HepG2 (cell line): ENCODE measurements at regions not wholly inside any gene's neighbourhood (a gene's known extent, or its start where the extent isn't known, plus 50 kb on each side); places are given as distances from the start of the nearest gene placed in this dataset.

Source experiments
- ATAC-seq: fragments of 200-7000 bp; cut with Tn5 transposase; 3 replicates; pipeline ENCODE4 v1.9.1; 2020; ENCODE audit warnings: mild to moderate bottlenecking, moderate library complexity
- BruUV-seq: library from RNA; stranded (reverse); fragments of 400-500 nt; replicated peaks from 2 replicates; lab custom pipeline; 2021; lab: Mats Ljungman, UMichigan
- CTCF ChIA-PET: fragments of 300-600 bp; formaldehyde crosslinking; extraction: SDS; loops from one replicate; lab custom pipeline; 2021; ENCODE audit warnings: low total read pairs, inconsistent platforms, low intra/inter-chr PET ratio; lab: Yijun Ruan, JAX
- POLR2A ChIA-PET: fragments of 350-600 bp; sonication (Branson Sonifier 250); formaldehyde crosslinking; loops from one replicate; lab custom pipeline; 2020; ENCODE audit warnings: antibody characterized with exemption, inconsistent platforms; lab: Yijun Ruan, JAX
- DNase-seq: peaks from one replicate; pipeline ENCODE4 v3.0.0-alpha.2; 2015; ENCODE audit warnings: low spot score
- FAIRE-seq: peaks from 3 replicates; lab custom pipeline; 2011; peaks lifted over from hg19 to GRCh38; lab: Jason Lieb, UNC
- H2AFZ ChIP-seq: one replicate; pipeline ENCODE4 v1.6.1; 2011; ENCODE audit warnings: low read length, inconsistent platforms
- H3K27ac ChIP-seq: fragments of 300-600 bp; 3 replicates; pipeline ENCODE4 v1.8.0; 2011; ENCODE audit warnings: mixed run types, mild to moderate bottlenecking, mixed read lengths, low read length, inconsistent platforms; ENCODE audit not compliant: insufficient read depth; ENCODE audit errors: extremely low read length
- H3K27me3 ChIP-seq, 2 experiments: fragments of 200-600 bp in 1 of 2; 2 replicates in 1 of 2; 3 replicates in 1 of 2; pipeline versions ENCODE4 v1.6.0 to v1.8.0; 2011; ENCODE audit warnings: low read length in 2 of 2, mild to moderate bottlenecking in 2 of 2, moderate library complexity in 2 of 2, inconsistent platforms in 1 of 2; ENCODE audit not compliant: insufficient read depth in 2 of 2, control insufficient read depth in 1 of 2
- H3K36me3 ChIP-seq, 2 experiments: fragments of 200-600 bp in 1 of 2; replicated peaks in 1 of 2; 2 replicates in 1 of 2; 3 replicates in 1 of 2; pipeline versions ENCODE4 v1.5.1 to v1.8.0; 2011; ENCODE audit warnings: low read length in 2 of 2, inconsistent platforms in 1 of 2; ENCODE audit not compliant: insufficient read depth in 2 of 2, control insufficient read depth in 1 of 2
- H3K4me1 ChIP-seq: 2 replicates; pipeline ENCODE4 v1.5.1; 2012; ENCODE audit warnings: low read length, inconsistent platforms; ENCODE audit not compliant: insufficient read depth
- H3K4me2 ChIP-seq: 2 replicates; pipeline ENCODE4 v1.6.0; 2011; ENCODE audit warnings: low read depth, low read length, inconsistent platforms
- H3K4me3 ChIP-seq, 3 experiments: fragments of 200-600 bp in 1 of 3; sonication (generic), shearing (Covaris generic) in 1 of 3; replicated peaks in 1 of 3; 2 replicates each; pipeline ENCODE4 v1.5.1; 2011 to 2016; ENCODE audit warnings: low read length in 3 of 3, inconsistent platforms in 2 of 3, low read depth in 2 of 3, mild to moderate bottlenecking in 2 of 3, control low read depth in 1 of 3, mixed read lengths in 1 of 3; ENCODE audit not compliant: insufficient read depth in 1 of 3
- H3K79me2 ChIP-seq: one replicate; pipeline ENCODE4 v1.6.1; 2011; ENCODE audit warnings: low read length, inconsistent platforms; ENCODE audit not compliant: insufficient read depth
- H3K9ac ChIP-seq: 2 replicates; pipeline ENCODE4 v1.6.0; 2011; ENCODE audit warnings: mild to moderate bottlenecking, low read depth, low read length, inconsistent platforms; ENCODE audit not compliant: insufficient read depth
- H3K9me3 ChIP-seq: 2 replicates; pipeline ENCODE4 v1.5.1; 2012; ENCODE audit warnings: mild to moderate bottlenecking, low read length
- H4K20me1 ChIP-seq: 2 replicates; pipeline ENCODE4 v1.6.0; 2011; ENCODE audit warnings: inconsistent platforms, mild to moderate bottlenecking, low read length, moderate library complexity; ENCODE audit not compliant: insufficient read depth
- ARHGAP35 ChIP-seq: sonication (generic); formaldehyde crosslinking; IDR thresholded peaks from 2 replicates; pipeline ENCODE4 v1.9.0; 2022; ENCODE audit warnings: mild to moderate bottlenecking, inconsistent platforms, moderate library complexity, missing genetic modification reagents, borderline replicate concordance
- DZIP1 ChIP-seq: sonication (generic); formaldehyde crosslinking; IDR thresholded peaks from 2 replicates; pipeline ENCODE4 v1.5.0; 2020; ENCODE audit warnings: mild to moderate bottlenecking, missing genetic modification reagents
- ESRRA ChIP-seq: sonication (generic); formaldehyde crosslinking; IDR thresholded peaks from 2 replicates; pipeline ENCODE4 v1.5.1; 2020; ENCODE audit warnings: mild to moderate bottlenecking, low read depth, missing genetic modification reagents
- HDAC1 ChIP-seq: sonication (generic); formaldehyde crosslinking; IDR thresholded peaks from 2 replicates; pipeline ENCODE4 v1.5.1; 2020; ENCODE audit warnings: mild to moderate bottlenecking, missing genetic modification reagents
- JUN ChIP-seq: sonication (generic); formaldehyde crosslinking; IDR thresholded peaks from 2 replicates; pipeline ENCODE4 v1.4.0; 2020; ENCODE audit warnings: mild to moderate bottlenecking, missing genetic modification reagents
- KDM2A ChIP-seq: sonication (generic); formaldehyde crosslinking; IDR thresholded peaks from 2 replicates; pipeline ENCODE4 v1.4.0; 2020; ENCODE audit warnings: low read depth, missing genetic modification reagents, borderline replicate concordance
- MAFF ChIP-seq: IDR thresholded peaks from 2 replicates; pipeline ENCODE4 v1.6.1; 2011; ENCODE audit warnings: low read depth, low read length, improper control_type of control experiment
- MAFK ChIP-seq, 2 experiments: IDR thresholded peaks in 1 of 2; conservative IDR thresholded peaks in 1 of 2; 2 replicates each; pipeline ENCODE4 v1.6.1; 2011; ENCODE audit warnings: improper control_type of control experiment in 2 of 2, low read length in 2 of 2
- MIER2 ChIP-seq: IDR thresholded peaks from 2 replicates; pipeline ENCODE4 v1.6.1; 2016; ENCODE audit warnings: missing biosample characterization, missing genetic modification reagents
- MYC ChIP-seq: sonication (generic); formaldehyde crosslinking; IDR thresholded peaks from 2 replicates; pipeline ENCODE4 v1.9.0; 2021; ENCODE audit warnings: missing genetic modification reagents, borderline replicate concordance
- NFKBIZ ChIP-seq: IDR thresholded peaks from 2 replicates; pipeline ENCODE4 v1.6.1; 2018; ENCODE audit warnings: missing genetic modification reagents, missing compliant biosample characterization
- PTBP1 ChIP-seq: fragments of 200-400 bp; formaldehyde crosslinking; IDR thresholded peaks from 2 replicates; pipeline ENCODE4 v1.6.1; 2018; ENCODE audit warnings: low read length, low read depth; ENCODE audit not compliant: poor library complexity, severe bottlenecking
- SALL2 ChIP-seq: sonication (generic); formaldehyde crosslinking; IDR thresholded peaks from 2 replicates; pipeline ENCODE4 v1.8.1; 2023; ENCODE audit warnings: mild to moderate bottlenecking, missing genetic modification reagents, inconsistent platforms
- THRA ChIP-seq: sonication (generic); formaldehyde crosslinking; IDR thresholded peaks from 2 replicates; pipeline ENCODE4 v1.4.0; 2020; ENCODE audit warnings: missing genetic modification reagents, borderline replicate concordance
- ZMYM2 ChIP-seq: sonication (generic); formaldehyde crosslinking; IDR thresholded peaks from 2 replicates; pipeline ENCODE4 v1.8.0; 2022; ENCODE audit warnings: mild to moderate bottlenecking, missing genetic modification reagents
- ZNF879 ChIP-seq: sonication (generic); formaldehyde crosslinking; IDR thresholded peaks from 2 replicates; pipeline ENCODE4 v1.8.1; 2023; ENCODE audit warnings: missing genetic modification reagents
- WGBS: methylation state at CpG from one replicate; pipeline ENCODE4 v1.1.6; 2017; ENCODE audit warnings: low lambda C conversion rate; 5-methylcytosine and 5-hydroxymethylcytosine counted together
- in situ Hi-C: cut with HindIII; loops from 2 replicates; pipeline ENCODE4 v1.10.0; 2017; ENCODE audit warnings: low pct_unique_long_range_greater_than_20kb; ENCODE audit not compliant: extremely low pct_ligation_motif_present
- intact Hi-C: fragments of 100-400 bp; cut with micrococcal nuclease; formaldehyde crosslinking; loops from one replicate; pipeline ENCODE4 v1.10.0; 2022; ENCODE audit not compliant: unreplicated experiment

GRCh38 chr7:13068032-13068431 lies 380.6 kb downstream of the ARL4A start:
- POLR2A ChIA-PET, result no interaction called here
- H3K27me3 ChIP-seq, result no peaks in the 10 kb centered on the region
- TF ChIP-seq MAFK (conservative IDR thresholded peaks at IDR 0.05 in 1 of 2, IDR thresholded peaks at IDR 0.05 in 1 of 2; ENCODE audit: low read length in 2 of 2), result peak; percentile 64 to 80
- no peak for TF ChIP-seq PTBP1
- TF ChIP-seq MAFF, result peak; percentile 62
- TF ChIP-seq, all 625 proteins: peak for 2
- H2AFZ ChIP-seq, result no peak overlapping the region
- no peaks in the 10 kb centered on the region for H3K36me3 ChIP-seq
- no peaks in the 10 kb centered on the region for H3K9me3 ChIP-seq
- no peak overlapping the region for H3K4me2 ChIP-seq
- no peaks in the 10 kb centered on the region for H3K79me2 ChIP-seq
- ATAC-seq, result no peak
- no peak overlapping the region for H3K9ac ChIP-seq
- no peak overlapping the region for H3K4me3 ChIP-seq
- no peak overlapping the region for H3K27ac ChIP-seq
- no peak for FAIRE-seq
- H3K4me1 ChIP-seq, result peaks cover 10% of the 10 kb centered on the region
- intact Hi-C loops (no loop called here), in situ Hi-C loops (no loop called here)
- no peaks in the 10 kb centered on the region for H4K20me1 ChIP-seq
- no TSS peak for BruUV-seq
- CTCF ChIA-PET, result no interaction called here
- no peak for DNase-seq
- WGBS, result 52% methylated on average over 2 of the region's 2 CpGs

GRCh38 chr7:13069841-13070240 lies 382.4 kb downstream of the ARL4A start:
- Histone ChIP-seq H3K4me3 (no peak overlapping the region), H3K4me1 (peaks cover 8% of the 10 kb centered on the region), H3K36me3 (no peaks in the 10 kb centered on the region), H4K20me1 (no peaks in the 10 kb centered on the region), H3K4me2 (no peak overlapping the region), H3K27ac (no peak overlapping the region), H3K9ac (no peak overlapping the region), H3K9me3 (no peaks in the 10 kb centered on the region), H2AFZ (no peak overlapping the region), H3K79me2 (no peaks in the 10 kb centered on the region), H3K27me3 (no peaks in the 10 kb centered on the region)
- no peak for ATAC-seq
- FAIRE-seq, result no peak
- POLR2A ChIA-PET, result no interaction called here
- 71% methylated on average over 1 of the region's 1 CpG for WGBS
- in situ Hi-C loops, result no loop called here
- intact Hi-C loops, result no loop called here
- DNase-seq, result no peak
- CTCF ChIA-PET, result no interaction called here
- no TSS peak for BruUV-seq
- TF ChIP-seq DZIP1 (CRISPR knock-in tag) (no peak), ZMYM2 (CRISPR knock-in tag) (no peak), KDM2A (CRISPR knock-in tag) (no peak), ARHGAP35 (no peak), THRA (CRISPR knock-in tag) (no peak), ZNF879 (CRISPR knock-in tag) (no peak), JUN (CRISPR knock-in tag) (no peak), MYC (CRISPR knock-in tag) (no peak), NFKBIZ (CRISPR knock-in tag) (no peak), SALL2 (CRISPR knock-in tag) (no peak), ESRRA (no peak), MIER2 (CRISPR knock-in tag) (no peak), HDAC1 (CRISPR knock-in tag) (no peak)
